Stimulated activated naive CD4-positive, alpha-beta T cell treated with Interleukin-2 at 50 U/mL for 16 hours (primary cell): ENCODE measurements at regions not wholly inside any gene's neighbourhood (a gene's known extent, or its start where the extent isn't known, plus 50 kb on each side); places are given as distances from the start of the nearest gene placed in this dataset.

Experiments
- DNase-seq: peaks from one replicate; lab custom pipeline; 2025; lab: John Stamatoyannopoulos, UW

DNA sequence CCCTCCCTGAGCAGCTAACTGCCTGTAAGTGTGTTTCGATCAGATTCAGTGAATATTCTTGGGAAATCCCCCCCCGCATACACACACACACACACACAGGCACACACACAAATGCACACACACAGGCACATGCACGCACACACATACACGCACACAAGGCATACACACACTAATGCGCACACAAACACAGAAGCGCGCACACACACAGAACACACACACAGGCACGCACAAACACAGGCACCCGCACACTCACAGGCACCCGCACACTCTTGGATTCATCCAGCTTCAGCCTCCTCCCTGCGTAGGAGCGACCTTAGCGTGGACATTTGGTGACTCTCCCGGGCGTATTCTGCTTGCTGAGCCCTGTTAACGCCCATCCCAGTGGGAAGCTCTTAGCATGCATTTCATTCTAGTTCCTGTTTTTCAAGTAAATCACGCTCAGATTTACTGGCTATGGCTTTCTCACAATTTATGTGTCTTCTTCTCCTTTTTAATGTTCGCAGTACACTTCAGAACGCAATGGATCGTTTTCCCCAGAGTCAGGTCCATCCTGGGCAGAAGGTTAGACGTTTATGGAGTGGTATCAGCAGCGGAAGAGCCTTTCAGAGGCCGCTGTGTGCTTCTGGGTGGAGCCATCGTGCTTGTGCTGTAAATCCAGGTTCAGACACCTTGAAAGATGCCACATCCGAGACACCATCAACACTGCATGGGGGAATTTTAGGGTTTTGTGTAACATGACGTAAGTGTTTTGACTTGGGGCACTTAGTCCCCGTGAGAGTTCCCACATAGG is 656.6 kb downstream of the GALR1 start:
- DNase-seq, result no peak

GRCh38 chr18:77910347-77910746 is 660.7 kb downstream of the GALR1 start:
- no peak for DNase-seq

DNA sequence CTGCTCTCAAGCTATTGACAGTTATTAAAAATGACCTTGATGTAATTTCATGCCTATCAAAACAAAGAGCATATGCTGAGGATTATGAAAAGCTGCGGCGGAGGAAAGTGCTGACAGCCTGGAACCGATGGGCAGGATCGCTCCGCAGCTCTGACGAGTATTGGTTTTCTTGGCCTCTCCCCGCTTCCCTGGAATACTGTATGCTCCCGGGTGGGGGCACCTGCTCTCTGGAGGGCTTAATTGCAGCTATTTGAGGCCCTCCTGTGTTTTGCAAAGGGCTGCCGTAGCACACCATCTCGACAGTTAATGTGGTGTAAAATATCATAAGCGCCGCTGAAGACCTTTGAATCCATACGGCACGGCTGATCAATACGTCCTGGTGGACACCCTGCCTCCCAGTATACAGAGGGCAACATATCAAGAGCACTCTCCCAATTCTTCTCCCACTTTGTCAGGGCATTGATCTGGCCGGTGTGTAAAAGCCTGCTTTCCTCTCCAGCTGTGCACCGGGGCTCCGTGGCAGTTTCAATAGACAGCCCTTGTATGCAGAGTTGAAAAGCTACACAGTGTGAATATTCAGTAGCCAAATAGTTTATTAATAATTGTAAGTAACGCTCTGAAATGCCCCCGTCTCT is 662.4 kb downstream of the GALR1 start:
- DNase-seq, result no peak

DNA sequence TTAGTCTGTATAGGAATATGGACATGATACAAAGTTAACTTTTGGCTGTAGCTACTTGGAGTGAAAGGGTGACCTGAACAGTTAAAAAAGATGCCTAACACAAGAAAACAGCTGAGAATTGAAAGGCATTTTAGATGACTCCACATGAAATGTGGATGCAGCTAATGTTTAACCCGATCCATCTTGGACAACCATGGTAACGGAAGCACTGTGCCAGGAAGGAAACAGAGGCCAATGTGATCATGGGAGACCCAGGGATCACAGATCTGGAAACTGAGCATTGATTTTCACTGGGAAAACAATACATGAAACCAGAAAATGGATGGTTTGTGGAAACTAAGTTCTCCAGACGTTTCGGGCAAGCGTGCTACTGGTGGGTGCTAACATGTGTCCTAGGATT is 669.1 kb downstream of the GALR1 start:
- no peak for DNase-seq

- DNase-seq, result no peak
Observed at GRCh38 chr18:77919923-77920322, 670.3 kb downstream of the GALR1 start.

GRCh38 chr18:77935342-77935741 is 685.7 kb downstream of the GALR1 start:
- no peak for DNase-seq

DNA sequence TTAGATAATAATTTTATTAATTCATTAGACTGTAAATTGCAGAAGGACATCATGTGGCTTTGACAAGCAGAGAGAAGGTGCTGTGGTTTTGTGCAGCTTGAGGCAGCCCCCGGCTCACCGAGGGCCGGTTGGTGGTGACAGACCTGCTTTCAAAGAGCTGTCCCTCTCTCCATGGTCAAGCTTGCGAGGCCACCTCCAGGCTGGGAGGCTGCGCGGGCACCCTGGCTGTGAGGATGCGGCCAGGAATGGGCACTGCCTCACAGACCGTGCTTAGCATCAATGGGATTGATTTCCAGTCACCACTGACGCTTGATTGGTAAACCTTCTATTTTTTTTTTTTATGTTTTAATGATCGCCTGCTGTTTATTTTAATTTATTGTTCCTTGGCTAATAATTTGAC is 690.9 kb downstream of the GALR1 start:
- DNase-seq, result no peak

GRCh38 chr18:77944533-77944932 is 694.9 kb downstream of the GALR1 start:
- DNase-seq, result no peak

DNA sequence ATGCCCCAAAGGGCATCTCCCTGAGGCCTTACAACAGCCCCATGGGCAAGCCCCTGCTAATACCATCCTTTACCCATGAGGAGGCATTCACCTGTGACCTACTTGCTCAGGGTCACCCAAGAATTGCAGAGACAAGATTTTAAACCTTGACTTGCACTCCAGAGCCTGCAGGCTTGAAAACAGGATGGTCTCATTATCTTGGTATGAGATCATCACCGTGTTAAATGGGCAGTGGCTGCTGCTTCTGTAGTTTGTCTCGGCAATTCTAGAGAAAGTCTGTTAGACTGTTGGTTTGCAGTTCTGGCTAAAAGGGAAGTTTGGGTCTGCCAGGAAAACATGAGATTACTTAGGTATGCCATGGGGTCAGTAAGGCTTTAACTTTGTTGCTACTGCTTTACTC is 698.9 kb downstream of the GALR1 start:
- DNase-seq, result no peak

DNA sequence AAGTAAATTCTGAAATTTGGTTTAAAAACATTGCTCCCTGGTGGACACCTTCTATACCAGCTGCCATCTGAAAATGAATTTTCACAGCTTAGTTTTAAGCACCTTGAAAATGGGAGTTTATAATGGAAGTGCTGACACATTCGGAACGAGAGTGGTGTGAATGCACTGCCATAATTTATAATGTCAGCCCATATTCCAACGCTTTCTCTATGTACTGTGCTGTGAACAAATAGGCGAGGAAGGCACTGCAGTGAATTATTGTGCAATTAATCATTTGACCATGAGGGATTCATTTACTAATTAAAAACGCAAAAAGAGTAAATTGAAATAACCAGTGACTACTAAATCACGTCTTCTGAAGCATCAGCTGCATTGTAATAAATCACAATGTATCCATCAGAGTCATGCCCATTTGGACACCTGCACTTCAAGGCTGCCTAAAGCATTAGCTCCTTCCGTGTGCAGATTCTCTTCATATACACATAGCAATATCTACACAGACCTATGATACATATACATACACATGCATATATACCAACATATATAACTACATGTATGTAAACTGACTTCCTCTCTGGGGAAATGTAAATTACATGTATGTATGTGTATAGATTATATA is 699.8 kb downstream of the GALR1 start:
- no peak for DNase-seq

- DNase-seq, result no peak
Observed at GRCh38 chr18:77959248-77959647, 709.6 kb downstream of the GALR1 start.

DNA sequence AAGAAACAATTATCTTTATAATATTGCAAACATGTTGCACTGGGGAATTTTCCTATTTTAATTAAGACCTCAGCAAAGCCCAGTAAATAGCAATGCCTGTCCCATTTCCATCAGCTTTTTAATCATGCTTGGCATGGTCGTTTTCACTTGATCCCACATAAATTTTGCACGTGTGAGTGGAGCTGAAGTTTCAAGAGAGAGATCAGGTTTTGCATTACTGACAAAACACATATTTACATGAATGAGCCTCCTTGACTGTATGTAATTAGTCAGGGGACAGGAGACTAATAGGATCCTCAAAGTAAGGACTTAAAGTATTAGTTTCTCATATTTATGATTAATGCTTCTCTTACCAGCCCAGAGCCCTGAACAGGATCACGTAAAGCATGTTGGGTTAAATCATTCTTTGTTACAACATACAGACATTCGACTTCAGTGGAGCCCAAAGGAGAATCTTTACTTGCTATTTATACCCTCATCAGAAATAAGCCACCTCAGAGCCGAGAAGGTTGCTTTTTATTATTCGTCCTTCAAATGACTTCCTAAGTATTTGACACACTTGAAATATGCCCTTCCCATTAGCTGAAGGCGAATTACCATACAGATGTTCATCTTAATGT is 711.3 kb downstream of the GALR1 start:
- DNase-seq, result no peak

DNA sequence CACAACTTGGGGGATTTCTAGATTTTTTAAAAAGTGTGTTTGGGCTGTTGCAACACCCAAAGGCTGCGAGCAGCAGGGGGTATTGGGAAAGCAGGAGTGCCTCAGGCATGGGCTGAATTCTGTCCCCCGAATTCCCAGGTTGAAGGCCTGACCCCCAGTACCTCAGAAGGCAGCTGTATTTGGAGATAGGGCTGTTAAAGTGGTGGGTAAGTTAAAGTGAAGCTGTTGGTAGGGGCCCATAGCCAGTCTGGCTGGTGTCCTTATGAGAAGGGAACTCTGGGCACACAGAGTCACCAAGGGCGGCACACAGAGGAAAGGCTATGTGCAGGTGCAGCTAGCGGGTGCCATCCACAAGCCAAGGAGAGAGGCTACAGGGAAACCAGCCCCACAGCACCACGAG is 717.4 kb downstream of the GALR1 start:
- no peak for DNase-seq

DNA sequence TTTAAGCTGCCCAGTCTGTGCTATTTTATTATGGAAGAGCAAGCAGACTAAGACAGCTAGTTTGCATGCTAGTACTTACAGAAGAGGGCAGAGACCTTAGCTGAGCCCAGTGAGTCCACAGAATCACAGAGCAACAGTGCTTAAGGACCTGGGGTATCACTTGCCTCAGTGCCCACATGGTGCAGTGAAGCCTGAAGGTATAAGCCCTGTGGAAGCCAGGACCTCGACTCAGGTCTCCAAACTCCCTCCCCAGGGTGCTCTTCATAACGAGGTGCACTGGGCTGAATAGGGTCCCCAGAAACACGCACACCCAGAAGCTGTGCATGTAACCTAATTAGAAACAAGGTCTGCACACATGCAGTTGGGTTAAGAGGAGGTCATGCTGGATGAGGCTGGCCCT is 718.1 kb downstream of the GALR1 start:
- no peak for DNase-seq

DNA sequence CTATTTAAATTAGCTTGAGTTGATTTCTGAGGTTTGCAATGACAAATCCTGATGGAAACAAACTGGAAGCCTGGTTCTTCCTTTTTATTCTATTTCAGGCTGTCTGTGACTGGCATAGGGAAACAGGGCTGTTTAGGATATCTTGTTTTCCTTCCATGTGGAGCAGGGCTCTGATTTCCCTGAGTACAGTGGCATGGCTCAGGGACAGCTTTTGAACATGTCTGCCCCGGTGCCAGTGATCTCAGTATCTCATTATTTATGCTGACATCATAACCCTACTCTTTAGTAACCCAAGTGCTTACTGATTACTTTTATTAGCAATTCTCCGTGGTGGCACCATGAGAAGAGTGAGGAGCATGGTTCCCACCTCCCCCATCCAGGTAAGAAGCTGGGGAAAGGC is 720.3 kb downstream of the GALR1 start:
- DNase-seq, result no peak

GRCh38 chr18:77970814-77971213 is 721.2 kb downstream of the GALR1 start:
- DNase-seq, result no peak

DNA sequence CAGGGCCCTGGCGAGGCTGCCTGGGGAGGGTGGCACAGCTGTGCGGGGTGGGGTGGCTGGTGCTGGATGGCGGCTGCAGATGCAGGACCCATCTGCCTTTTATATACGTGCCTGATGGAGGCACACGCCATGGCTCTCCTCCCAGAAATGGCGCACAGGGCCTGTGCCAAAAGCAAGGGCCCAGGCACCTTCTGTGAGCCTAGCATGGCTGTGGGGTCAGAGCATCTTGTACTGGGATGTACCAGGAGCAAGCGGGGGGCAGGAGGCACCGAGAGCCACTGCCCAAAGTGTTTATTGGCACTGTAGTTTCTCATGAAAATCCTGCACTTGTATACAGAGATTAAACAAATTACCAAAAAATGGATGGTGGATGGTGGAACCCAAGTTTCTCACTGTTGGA is 724.1 kb downstream of the GALR1 start:
- no peak for DNase-seq

DNA sequence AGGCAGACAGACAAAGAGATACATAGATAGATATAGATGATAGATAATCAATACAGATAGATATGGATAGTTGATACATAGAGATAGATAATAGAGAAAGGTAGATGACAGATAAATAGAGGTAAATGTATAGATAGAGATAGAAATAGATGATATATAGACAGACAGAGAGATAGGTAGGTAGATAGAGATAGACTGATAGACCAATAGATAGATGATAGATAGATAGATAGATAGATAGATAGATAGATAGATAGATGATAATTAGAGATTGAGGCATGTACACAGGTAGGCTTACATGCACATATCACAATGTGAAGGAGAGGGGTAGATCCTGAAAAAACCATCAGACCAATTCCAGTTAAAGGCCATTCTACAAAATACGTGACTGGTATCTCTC is 724.7 kb downstream of the GALR1 start:
- no peak for DNase-seq

- no peak for DNase-seq
Observed at GRCh38 chr18:77977331-77977730, 727.7 kb downstream of the GALR1 start.

GRCh38 chr18:77980275-77980674 is 730.6 kb downstream of the GALR1 start:
- no peak for DNase-seq

GRCh38 chr18:77981874-77982273 is 732.2 kb downstream of the GALR1 start:
- DNase-seq, result no peak

GRCh38 chr18:77983270-77983669 is 733.6 kb downstream of the GALR1 start:
- DNase-seq, result no peak

DNA sequence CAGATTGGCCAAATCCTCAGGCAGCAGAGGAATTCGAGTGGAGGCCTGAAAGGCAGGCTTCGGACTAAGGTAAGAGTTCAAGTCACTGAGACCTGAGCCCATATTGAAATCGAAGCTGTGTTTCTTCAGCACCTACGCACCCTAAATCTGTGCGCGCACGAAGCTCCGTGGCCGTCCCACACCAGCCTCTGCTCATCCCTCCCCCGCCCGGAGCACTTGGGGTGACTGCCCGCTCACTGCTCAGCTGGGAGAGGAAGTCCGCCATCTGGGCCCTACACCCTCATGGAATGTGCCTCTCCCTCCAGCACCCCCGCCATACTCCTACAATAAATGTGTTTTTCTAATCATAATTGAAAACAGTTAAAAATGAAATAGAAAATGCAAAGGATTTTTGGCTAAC is 734.5 kb downstream of the GALR1 start:
- DNase-seq, result no peak
